ENCODE measurements at regions not wholly inside any gene's neighbourhood (a gene's known extent, or its start where the extent isn't known, plus 50 kb on each side); places are given as distances from the start of the nearest gene placed in this dataset.
"Not testable (repeated sequence)": the region's sequence is repeated elsewhere in the genome, so short reads cannot be mapped to it uniquely, and the experiment has no call there.

DNA sequence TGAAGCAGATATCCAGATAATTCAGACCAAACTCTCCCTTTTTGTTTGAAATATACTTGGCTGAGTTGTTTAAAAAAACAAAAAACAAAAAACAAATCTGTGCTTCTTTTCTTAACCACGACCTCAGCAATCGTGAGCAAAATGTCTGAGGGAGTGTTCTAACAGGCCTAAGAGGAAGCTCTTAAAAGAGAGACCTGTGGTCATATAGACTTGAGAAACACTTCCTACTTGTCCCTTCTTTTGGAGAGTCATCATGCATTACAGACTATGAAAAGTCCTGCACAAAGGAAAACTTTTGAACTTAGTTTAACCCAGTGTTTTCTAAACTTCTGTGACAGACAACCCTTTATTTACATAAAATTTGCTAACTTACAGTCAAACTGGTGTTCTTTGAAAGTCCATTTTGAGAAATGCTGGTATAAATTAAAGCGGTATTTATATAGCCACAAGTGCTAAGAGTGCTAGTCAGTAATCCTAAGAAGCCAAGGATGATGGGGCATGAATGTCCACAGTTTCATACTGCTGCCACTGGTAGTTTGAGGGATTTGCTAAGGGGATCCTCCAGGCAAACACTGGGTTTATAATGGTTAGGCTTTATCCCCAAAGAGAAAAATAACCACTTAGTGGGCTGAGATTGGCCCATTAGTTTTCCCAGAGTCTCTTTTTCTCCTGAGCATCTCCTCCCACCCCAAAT is 199.8 kb downstream of the LRRC70 start:
- no peak for DNase-seq (ENCODE audit: low read depth in 2 of 2)

DNA sequence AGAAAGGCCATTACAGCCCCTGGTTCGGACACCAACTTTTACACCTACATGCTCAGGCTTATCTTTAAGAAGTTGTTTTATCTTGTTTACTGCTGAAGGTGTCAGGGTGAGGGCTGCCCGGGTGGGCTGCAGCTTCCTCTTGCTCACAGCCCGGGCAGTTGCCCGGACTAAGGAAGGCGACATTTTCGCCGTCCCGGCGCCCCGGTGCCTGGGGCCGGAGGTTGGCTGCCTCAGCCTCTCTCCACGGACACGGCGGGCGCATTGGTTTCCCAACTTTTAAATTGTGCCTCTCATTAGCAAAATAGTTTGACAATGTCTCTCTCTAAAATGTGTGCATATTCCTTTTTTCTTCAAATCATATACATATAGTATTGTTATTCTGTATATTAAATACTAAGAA is 198.5 kb downstream of the LRRC70 start:
- not testable (repeated sequence) for DNase-seq (ENCODE audit: low read depth in 2 of 2)

DNA sequence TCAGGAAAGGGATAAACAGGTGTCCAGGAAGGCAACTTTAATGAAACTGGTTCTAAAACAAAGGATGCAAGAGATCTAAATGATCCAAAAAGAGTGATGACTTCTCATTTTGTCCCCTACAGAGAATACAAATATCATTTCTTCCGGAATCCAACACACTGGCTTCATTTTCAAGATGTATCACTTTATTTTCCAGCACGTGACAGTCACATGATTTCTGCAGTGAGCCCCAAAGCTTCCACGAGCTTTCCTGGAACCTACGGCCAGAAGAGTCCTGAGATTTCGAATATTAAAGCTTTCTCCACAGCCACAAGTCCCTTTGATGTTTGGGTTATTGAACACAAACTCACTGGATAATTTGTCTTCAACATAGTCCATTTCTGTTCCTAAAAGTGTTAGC is 198.0 kb downstream of the LRRC70 start:
- DNase-seq (ENCODE audit: low read depth in 2 of 2): not testable (repeated sequence)

DNA sequence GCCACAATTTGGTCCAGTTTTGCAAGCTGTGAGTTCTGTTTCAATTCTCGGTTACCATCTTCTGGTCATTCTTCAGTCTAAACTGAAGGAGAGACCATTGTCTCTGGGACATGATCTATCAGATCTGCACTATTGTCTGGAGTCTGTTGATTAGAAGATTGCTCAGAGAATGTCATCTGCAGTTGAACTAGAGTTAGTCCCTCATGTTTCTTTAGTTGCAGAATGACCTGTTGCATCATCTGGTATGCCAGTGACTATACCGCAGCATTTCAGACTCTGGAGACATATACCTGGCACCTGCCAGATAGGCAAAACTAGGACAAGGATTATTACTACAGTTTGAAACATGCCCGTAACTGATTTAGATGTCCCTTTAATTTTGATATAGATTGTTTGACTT is 194.8 kb downstream of the LRRC70 start:
- DNase-seq (ENCODE audit: low read depth in 2 of 2): no peak

DNA sequence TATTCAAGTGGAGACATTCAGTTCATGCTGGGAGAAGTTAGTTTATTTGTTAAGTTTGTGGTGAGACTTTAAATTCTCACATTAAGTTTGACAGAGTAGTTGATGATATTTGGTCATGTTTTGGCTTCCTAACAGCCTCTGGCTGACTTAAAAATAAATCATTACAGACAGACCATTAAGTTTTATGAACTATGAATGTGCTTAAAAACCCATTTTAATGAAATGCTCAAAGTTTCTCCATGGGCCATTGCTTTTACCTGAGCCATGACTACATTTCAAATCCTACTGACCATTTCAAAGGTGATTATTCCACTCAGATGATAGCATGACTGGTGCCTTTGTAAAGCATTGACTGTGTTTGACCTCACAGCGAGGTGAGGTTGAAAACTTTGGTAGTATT is 192.7 kb downstream of the LRRC70 start:
- no peak for DNase-seq (ENCODE audit: low read depth in 2 of 2)

DNA sequence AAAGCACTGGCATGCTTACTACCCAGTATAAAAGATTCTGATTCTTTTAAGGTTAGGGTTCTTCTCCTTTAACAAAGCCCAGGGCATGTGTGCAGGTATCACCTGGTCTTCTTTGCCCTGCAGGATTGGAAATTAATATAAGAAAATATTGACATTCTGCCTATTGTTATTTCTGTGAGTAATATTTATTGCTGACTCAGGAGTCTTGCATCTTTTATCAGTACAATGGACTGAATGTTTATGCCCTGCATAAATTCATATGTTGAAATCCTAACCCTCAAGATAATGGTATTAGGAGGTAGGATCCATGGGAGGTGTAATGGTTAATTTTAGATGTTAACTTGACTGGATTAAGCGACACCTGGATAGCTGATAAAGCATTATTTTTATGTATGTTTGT is 189.0 kb downstream of the LRRC70 start:
- no peak for DNase-seq (ENCODE audit: low read depth in 2 of 2)

DNA sequence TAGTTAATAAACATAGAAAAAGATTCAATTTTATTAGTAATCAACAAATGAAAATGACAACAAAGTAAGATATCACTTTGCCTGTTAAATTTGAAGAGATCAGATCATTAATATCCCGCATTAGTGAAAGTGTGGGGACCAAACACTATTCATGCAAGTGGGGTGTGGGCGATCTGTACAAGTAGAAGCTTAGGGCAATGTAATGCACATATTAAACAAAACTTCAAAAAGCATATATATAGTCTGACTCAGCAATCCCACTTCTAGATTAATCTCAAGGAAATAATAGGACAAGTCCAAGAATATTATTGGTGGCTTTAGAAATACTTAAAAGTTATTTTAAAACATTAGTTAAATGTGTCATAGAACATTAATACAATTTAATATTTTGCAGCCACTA is 188.5 kb downstream of the LRRC70 start:
- DNase-seq (ENCODE audit: low read depth in 2 of 2): no peak

DNA sequence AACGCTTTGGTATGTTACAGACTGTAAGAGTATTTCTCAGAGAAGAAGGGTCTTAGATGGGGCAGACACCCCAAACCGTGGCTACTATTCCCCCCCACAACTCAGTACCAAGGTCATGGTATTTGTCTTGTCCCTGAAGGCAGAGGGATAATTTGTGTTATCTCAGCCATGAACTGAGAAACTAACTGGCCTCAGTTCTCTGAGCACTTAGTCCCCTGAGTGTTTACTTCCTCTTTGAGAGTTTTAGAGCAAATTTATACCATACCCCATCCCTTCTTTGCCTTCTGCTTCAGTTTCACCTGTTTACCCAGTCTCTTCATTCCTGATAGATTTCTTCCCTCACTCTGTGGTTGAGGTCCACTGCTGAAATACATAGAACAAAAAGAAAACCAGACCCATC is 183.9 kb downstream of the LRRC70 start:
- no peak for DNase-seq (ENCODE audit: low read depth in 2 of 2)

DNA sequence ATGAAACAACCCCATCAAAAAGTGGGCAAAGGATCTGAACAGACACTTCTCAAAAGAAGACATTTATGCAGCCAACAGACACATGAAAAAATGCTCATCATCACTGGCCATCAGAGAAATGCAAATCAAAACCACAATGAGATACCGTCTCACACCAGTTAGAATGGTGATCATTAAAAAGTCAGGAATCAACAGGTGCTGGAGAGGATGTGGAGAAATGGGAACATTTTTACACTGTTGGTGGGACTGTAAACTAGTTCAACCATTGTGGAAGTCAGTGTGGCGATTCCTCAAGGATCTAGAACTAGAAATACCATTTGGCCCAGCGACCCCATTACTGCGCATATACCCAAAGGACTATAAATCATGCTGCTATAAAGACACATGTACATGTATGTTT is 179.1 kb downstream of the LRRC70 start:
- not testable (repeated sequence) for DNase-seq (ENCODE audit: low read depth in 2 of 2)

DNA sequence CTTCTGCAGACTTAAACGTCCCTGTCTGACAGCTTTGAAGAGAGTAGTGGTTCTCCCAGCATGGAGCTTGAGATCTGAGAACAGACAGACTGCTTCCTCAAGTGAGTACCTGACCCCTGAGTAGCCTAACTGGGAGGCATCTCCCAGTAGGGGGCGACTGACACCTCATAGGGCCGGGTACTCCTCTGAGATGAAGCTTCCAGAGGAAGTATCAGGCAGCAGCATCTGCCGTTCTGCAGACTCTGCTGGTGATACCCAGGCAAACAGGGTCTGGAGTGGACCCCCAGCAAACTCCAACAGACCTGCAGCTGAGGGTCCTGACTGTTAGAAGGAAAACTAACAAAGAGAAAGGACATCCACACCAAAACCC is 174.4 kb downstream of the LRRC70 start:
- not testable (repeated sequence) for DNase-seq (ENCODE audit: low read depth in 2 of 2)

DNA sequence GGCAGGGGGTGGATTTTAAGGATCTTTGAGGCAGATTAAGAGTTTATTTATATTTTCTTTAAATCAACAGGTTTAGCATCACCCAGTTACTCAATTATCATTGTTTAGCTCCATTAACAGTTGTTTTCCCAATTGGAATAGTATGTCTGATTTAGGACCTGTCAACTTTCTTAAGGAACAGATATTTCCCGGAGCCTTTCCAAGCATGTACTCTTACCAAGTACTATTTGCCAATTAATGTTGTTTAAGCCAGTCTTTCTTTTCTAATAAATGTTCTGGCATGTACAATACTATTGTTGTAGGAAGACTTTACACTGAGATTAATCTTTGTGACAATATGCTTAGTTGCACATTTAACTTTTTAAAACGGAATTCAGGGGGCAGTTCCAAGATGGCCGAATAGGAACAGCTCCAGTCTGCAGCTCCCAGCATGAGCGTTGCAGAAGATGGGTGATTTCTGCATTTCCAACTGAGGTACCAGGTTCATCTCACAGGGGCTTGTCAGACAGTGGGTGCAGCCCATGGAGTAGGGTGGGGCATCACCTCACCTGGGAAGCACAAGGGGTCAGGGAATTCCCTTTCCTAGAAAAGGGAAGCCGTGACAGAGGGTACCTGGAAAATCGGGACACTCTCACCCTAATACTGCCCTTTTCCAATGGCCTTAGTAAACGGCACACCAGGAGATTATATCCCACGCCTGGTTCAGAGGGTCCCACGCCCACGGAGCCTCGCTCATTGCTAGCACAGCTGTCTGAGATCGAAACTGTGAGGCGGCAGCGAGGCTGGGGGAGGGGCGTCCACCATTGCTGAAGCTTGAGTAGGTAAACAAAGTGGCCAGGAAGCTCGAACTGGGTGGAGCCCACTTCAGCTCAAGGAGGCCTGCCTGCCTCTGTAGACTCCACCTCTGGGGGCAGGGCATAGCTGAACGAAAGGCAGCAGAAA is 173.7 kb downstream of the LRRC70 start:
- not testable (repeated sequence) for DNase-seq (ENCODE audit: low read depth in 2 of 2)

DNA sequence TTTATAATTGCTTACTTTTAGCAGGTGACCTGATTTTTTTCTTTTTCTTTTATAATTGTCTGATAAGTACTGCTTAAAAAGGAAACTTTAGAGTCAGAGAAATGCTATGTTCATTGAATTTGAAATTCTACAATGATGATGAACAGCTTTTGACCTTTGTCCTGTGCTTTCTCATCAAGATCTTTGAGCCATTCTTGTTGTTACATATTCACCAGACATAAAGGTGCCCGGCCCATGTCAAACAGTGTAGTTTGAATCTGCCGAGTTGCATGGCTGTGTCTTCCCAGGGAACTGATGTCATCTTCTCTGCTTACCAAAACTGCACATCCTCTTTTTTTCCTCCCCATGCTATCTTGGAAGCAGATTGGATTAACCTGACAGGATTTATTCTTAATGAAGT is 163.6 kb downstream of the LRRC70 start:
- DNase-seq (ENCODE audit: low read depth in 2 of 2): no peak

DNA sequence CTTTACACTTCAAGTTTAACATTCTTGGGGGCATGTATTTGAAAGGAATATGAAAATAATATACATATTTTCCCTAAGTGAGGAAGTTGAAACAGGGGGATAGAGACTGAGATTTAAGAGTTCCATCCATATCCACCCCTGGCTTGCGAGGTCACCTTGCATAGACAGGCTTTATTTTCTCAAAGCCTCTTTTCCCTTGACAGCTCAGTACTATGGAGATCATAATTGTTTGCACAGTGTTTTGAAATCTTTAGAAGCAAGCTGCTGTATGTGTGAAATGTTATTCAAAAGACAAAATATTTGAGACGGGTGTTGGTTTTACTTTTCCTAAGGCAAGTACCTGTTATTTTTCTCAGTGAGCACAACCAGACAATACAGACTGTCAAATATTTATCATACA is 163.1 kb downstream of the LRRC70 start:
- no peak for DNase-seq (ENCODE audit: low read depth in 2 of 2)

DNA sequence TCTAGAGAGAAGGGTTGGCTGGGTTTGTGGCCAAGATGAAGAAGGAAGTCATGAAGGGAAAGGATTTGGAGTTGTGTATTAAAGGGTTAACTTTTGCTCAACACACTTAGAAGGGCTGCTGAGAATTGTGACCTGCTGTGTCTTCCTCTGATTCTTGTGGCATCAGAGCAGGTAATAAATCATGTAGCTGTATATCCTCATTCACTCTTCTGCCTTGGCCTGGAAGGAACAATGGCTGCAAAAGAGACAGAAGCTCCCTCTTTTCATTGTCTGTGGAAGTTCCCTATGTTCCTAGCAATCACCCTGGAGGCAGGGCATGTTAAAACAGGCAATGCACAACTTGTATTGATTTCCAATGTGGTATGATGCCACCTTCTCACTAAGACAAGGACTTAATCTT is 159.1 kb downstream of the LRRC70 start:
- no peak for DNase-seq (ENCODE audit: low read depth in 2 of 2)

DNA sequence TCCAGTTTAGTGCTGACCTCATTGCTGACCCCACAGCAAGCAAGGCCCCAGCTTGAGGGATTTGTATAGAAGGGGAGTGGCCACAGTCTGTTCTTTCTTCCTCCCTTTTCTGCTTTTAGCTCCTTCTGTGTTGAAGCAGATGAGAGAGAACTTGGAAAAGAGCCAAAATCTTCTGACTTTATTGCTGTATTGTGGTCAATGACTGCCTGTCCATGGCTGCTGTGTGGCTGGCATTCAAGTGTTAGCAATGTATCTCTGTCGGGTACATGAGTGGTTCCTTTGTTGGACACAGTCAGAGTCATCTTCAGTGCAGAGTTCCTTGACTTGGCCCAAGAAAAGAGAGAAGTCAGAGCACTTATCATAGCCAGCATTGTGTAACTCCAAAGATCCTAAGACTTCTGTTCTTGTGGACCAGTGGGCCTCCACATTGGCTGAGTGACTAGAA is 154.1 kb downstream of the LRRC70 start:
- DNase-seq (ENCODE audit: low read depth in 2 of 2): no peak

DNA sequence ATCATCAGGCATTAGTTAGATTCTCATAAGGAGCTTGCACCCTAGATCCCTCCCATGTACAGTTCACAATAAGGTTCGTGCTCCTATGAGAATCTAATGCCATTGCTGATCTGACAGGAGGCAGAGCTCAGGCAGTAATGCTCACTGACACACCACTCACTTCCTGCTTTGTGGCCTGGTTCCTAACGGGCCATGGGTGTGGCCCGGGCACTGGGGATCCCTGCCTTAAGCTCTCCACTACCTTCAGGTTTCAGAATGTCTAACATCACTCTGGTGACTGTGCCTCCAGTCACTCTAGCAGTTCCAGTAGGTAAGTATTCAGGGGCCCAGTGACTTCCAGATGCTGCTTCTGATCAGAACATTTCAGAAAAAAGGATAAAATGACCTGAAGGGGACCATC is 152.4 kb downstream of the LRRC70 start:
- DNase-seq (ENCODE audit: low read depth in 2 of 2): no peak

DNA sequence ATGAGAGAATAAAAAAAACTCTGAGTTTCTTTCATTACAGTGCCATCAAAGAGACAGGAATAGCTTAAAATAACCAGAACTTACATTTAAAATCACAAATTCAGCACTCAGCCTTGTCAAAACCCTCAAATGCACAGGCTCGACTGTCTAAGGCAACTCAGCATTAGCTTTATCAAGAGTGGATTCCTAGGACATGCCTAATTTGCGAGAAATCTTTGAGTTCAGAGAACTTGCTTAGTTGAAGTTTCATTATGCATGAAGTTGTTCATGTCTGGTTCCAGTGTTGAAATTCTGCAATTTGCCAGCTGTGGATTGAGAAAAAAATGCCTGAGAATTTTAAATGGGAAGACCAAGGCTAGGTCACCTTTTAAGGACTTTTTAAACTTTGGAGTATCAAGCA is 151.1 kb downstream of the LRRC70 start:
- DNase-seq (ENCODE audit: low read depth in 2 of 2): no peak

DNA sequence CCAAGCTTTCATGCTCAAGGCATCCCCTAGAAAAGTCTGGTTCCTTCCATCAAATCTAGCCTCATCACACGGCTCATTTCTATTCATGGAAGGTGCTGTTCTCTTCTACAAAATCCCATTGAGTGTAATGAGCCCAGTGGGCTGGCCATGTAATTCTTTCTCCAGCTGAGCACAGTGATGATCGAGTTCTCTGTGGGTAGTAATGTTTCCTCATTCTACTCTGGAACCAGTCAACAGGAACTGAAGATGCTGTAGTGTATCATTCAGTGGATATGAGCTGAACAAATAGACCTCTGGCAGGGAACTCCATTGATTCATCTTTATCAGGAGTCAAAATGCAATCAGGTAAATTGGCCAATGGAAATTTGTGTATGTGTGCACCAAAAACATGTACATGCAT is 149.2 kb downstream of the LRRC70 start:
- no peak for DNase-seq (ENCODE audit: low read depth in 2 of 2)

DNA sequence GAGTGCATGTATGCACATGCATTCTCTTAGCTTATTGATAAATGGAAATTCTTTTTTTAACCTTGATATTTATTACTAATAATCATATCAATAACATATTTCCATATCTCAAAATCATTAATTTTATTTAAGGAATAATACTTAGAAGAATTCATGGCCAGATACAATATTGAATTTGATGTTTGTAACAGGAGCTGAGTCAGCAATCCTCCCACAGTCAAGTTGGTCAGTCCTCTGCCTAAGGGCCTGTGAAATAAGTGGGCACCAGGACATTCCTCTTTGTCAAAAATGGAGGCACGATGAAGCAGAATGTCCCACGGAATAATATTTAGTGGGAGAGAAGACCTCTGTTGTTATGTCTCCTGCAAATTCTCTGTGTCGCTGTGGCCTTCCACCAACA is 148.6 kb downstream of the LRRC70 start:
- DNase-seq (ENCODE audit: low read depth in 2 of 2): no peak

DNA sequence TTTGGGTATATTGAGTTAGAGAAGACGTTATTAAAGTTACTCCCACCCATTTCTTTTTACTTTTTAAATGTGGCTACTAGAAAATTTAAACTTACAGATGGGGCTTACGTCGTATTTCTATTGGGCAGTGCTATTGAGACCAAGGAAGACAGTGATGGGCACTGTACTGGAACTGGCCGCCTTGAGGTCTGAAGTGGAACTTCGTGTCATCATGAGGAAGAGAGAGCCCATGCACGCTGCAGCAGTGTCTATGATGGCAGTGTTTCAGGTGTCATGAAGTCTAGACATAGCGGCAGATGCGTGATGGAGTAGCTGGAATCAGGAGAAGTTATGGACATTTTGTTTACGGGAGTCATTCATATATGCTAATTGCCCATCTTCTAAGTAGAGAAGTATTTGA is 143.7 kb downstream of the LRRC70 start:
- no peak for DNase-seq (ENCODE audit: low read depth in 2 of 2)

DNA sequence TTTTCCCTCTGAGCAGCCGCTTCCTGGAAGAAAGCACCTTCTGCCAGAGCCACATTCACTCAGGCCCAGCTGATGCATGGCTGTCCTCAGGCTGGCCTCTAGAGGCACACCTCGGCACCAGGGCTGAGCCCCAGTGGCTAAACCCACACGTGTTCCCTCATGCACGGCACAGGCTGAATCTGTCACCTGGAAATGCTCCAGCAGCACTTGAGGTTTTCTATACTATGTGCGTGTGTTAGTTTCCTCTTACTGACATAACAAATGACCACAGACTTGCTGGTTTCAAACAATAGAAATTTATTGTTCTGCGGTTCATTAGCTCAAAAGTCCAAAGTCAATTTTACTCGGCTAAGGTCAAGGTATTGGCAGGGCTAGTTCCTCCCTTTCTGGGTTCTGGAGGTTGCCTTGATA is 141.4 kb downstream of the LRRC70 start:
- DNase-seq (ENCODE audit: low read depth in 2 of 2): no peak

DNA sequence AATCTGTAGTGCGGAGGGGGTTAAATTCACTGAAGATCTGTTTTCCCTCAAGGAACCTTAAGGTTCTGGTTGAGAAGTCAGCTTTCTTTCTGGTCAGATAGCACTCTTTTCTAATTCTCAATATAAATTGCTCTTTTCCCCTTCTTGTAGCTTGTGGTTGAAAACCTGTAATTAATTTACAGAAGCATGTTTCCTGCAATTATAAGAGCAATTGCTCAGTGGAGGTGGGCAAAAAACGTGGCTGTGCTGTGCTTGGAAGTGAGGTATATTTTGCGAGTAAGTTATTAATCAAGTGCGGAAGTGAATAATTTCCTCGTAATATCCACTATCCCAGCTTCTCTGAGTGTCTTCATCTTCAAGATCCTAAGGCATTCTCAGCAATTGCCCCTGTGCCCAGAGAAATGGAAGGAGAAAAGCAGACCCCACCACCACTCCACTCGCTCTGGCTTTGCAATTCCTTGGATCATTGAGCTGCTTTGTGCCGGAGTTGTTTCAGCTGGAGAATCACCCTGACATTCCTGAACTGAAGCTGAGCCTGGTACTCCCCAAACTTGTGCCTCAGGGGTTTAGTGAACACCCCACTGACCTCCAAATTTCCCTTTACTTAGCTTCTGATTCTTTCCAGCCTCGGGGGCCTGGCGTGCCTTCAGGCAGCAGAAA is 140.6 kb downstream of the LRRC70 start:
- no peak for DNase-seq (ENCODE audit: low read depth in 2 of 2)

DNA sequence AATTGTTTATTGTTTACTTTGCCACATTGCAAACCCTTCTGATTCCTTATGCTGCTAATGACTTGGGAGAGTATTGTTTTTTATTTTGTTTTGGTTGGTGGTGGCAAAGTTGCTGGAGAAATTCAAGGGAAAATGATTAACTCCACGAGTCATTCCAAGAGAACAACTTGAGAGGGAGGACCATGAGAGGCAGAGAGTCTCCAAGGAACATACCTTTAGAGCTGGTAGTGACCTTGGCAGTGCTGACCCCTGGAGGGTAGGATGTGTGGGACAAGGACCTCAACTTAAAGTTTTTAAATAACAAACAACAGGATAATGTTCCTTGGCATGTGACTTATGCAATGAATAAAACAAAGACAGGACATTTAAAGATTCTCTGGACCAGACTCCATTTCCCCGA is 139.7 kb downstream of the LRRC70 start:
- DNase-seq (ENCODE audit: low read depth in 2 of 2): no peak
